Endothelial cell of umbilical vein (primary cell): ENCODE measurements at regions not wholly inside any gene's neighbourhood (a gene's known extent, or its start where the extent isn't known, plus 50 kb on each side); places are given as distances from the start of the nearest gene placed in this dataset.

ENCODE experiments used
- CTCF ChIP-seq, 2 donors: IDR thresholded peaks; 1 replicate in 1 of 2; 2 replicates in 1 of 2; pipeline ENCODE4 v1.5.1; 2011; ENCODE audit warnings: low read length in 2 of 2, mild to moderate bottlenecking in 2 of 2, moderate library complexity in 2 of 2, control low read depth in 1 of 2, inconsistent platforms in 1 of 2, low read depth in 1 of 2; ENCODE audit not compliant: insufficient read depth in 1 of 2; ENCODE audit errors: extremely low read depth in 1 of 2
- POLR2A ChIP-seq: IDR thresholded peaks from 2 replicates; pipeline ENCODE4 v1.6.1; 2012; ENCODE audit warnings: low read depth, mild to moderate bottlenecking, control low read depth, low read length

GRCh38 chr1:239644604-239645003 lies 258.2 kb downstream of the CHRM3 start:
- TF ChIP-seq POLR2A (no peak), CTCF (IDR thresholded peaks at IDR 0.05; ENCODE audit: extremely low read depth in 1 of 2, insufficient read depth in 1 of 2, low read depth in 1 of 2, low read length in 2 of 2) (no peak)
